IPS-20b (cell line): ENCODE measurements at regions not wholly inside any gene's neighbourhood (a gene's known extent, or its start where the extent isn't known, plus 50 kb on each side); places are given as distances from the start of the nearest gene placed in this dataset.

ENCODE experiments used
- H3K27ac ChIP-seq: one replicate; pipeline ENCODE4 v1.5.1; 2013; ENCODE audit warnings: low read length
- H3K27me3 ChIP-seq: 2 replicates; pipeline ENCODE4 v1.6.1; 2013; ENCODE audit warnings: mild to moderate bottlenecking, low read length, inconsistent platforms; ENCODE audit not compliant: insufficient read depth
- H3K36me3 ChIP-seq: 2 replicates; pipeline ENCODE4 v1.6.1; 2013; ENCODE audit warnings: low read depth, mild to moderate bottlenecking, inconsistent platforms, low read length, moderate library complexity; ENCODE audit not compliant: insufficient read depth
- H3K4me1 ChIP-seq: 2 replicates; pipeline ENCODE4 v1.6.1; 2013; ENCODE audit warnings: mild to moderate bottlenecking, control low read depth, inconsistent platforms, low read length, moderate library complexity; ENCODE audit not compliant: insufficient read depth
- H3K4me3 ChIP-seq: 2 replicates; pipeline ENCODE4 v1.5.1; 2013; ENCODE audit warnings: mild to moderate bottlenecking, low read length, inconsistent platforms
- H3K9ac ChIP-seq: 2 replicates; pipeline ENCODE4 v1.6.1; 2013; ENCODE audit warnings: low read depth, mild to moderate bottlenecking, inconsistent platforms, low read length, moderate library complexity
- H3K9me3 ChIP-seq: 2 replicates; pipeline ENCODE4 v1.6.1; 2013; ENCODE audit warnings: mild to moderate bottlenecking, low read depth, low read length, inconsistent platforms; ENCODE audit not compliant: insufficient read depth

GRCh38 chr9:89663614-89663970 is 58.8 kb downstream of the GADD45G start:
- Histone ChIP-seq H3K9ac (no peak overlapping the region), H3K4me1 (peaks cover 17% of the 10 kb centered on the region; the same call in 1 of the 2 replicates), H3K9me3 (no peaks in the 10 kb centered on the region), H3K27ac (peak overlapping the region; percentile 7), H3K36me3 (no peaks in the 10 kb centered on the region), H3K4me3 (no peak overlapping the region), H3K27me3 (peaks cover 4% of the 10 kb centered on the region; the same call in 1 of the 2 replicates)

DNA sequence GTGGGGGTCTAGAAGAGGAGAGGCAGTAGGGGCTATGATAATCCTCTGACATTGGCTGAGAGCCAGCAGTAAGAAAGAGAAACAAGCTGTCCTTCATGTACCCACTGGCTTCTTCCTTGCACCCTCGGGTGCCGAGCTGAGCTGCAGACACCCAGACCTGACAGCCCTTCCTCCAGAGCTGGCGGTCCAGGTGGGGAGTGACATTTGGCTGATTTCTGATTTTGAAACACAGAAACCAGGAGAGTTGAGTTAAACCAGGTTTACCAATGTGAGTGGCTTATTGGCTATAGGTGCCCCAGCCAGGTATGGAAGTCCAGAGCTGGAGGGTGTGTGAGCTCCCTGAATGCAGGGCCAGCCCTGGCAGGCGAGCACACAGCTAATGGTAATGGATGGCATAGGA is 59.2 kb downstream of the GADD45G start:
- no peaks in the 10 kb centered on the region for H3K9me3 ChIP-seq
- peaks cover 17% of the 10 kb centered on the region; the same call in 1 of the 2 replicates for H3K4me1 ChIP-seq
- no peak overlapping the region for H3K9ac ChIP-seq
- peaks cover 4% of the 10 kb centered on the region; the same call in 1 of the 2 replicates for H3K27me3 ChIP-seq
- H3K4me3 ChIP-seq, result no peak overlapping the region
- H3K36me3 ChIP-seq, result no peaks in the 10 kb centered on the region
- no peak overlapping the region for H3K27ac ChIP-seq

DNA sequence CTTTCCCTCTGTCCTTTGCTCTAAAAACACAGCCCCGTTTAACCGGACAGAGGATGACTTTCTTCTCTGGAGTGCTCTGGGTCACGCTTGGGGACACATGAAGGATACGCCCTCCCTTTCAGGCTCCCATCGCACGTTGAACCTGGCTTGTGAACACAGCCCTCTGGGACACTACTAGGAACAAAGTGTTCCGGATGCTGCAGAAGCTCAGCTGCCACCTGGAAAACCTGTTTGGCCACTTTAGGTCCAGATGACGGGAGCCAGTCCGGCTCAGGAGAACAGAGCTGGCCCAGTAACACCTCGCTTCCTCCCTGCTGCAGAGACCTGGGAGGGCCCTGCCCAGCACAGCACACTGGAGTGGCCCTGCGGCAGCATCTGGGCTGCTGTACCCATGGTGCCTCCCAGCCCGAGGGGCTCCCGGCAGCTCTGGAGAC is 60.1 kb downstream of the GADD45G start:
- no peak overlapping the region for H3K27ac ChIP-seq
- H3K9ac ChIP-seq, result no peak overlapping the region
- no peaks in the 10 kb centered on the region for H3K9me3 ChIP-seq
- peaks cover 4% of the 10 kb centered on the region; the same call in 1 of the 2 replicates for H3K27me3 ChIP-seq
- no peak overlapping the region for H3K4me3 ChIP-seq
- H3K4me1 ChIP-seq, result peaks cover 17% of the 10 kb centered on the region; the same call in 1 of the 2 replicates
- no peaks in the 10 kb centered on the region for H3K36me3 ChIP-seq

DNA sequence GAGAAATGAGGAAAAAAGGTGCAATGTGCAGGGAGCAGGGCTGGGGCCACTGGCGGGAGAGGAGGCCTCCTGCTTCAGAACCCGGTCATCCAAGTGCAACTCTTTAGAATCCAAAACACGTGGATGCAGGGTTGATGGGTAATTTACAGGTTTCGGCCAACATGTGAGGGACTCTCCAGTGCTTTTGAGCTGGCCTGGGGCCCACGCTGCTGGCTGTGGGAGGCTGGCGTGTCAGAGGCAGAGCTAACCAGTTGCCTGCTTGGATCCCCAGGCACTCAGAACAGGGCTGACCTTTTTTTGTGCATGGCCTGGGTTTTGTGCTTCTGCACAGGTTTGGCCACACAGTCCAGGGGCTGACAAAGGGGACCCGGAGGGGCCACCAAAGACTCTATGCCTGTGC is 61.6 kb downstream of the GADD45G start:
- Histone ChIP-seq H3K9ac (no peak overlapping the region), H3K36me3 (no peaks in the 10 kb centered on the region), H3K27me3 (peaks cover 4% of the 10 kb centered on the region; the same call in 1 of the 2 replicates), H3K9me3 (no peaks in the 10 kb centered on the region), H3K27ac (no peak overlapping the region), H3K4me3 (no peak overlapping the region), H3K4me1 (peaks cover 15% of the 10 kb centered on the region; the same call in 1 of the 2 replicates)

DNA sequence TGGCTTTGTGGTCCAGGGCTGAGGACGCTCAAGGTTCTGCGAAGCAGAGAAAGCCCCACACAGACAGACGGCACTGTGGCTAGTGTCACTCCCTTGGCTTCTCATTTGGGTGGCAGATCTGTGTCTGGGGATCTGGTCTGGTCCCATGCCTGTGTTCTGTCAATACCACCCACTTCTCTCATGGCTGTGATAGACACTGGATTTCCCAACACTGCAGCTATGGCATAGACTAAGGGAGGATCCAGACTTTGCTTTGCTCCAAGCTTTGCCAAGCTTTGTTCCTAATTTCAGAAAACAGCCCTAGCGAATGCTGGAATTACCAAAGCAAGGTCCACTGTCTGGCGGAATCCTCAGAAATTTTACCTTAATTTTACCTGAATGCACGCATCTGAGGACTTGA is 62.1 kb downstream of the GADD45G start:
- no peaks in the 10 kb centered on the region for H3K36me3 ChIP-seq
- H3K4me3 ChIP-seq, result no peak overlapping the region
- H3K9ac ChIP-seq, result no peak overlapping the region
- H3K9me3 ChIP-seq, result no peaks in the 10 kb centered on the region
- peaks cover 10% of the 10 kb centered on the region; the same call in 1 of the 2 replicates for H3K4me1 ChIP-seq
- H3K27me3 ChIP-seq, result peaks cover 4% of the 10 kb centered on the region; the same call in 1 of the 2 replicates
- H3K27ac ChIP-seq, result no peak overlapping the region

- Histone ChIP-seq H3K27me3 (peaks cover 4% of the 10 kb centered on the region; the same call in 1 of the 2 replicates), H3K9me3 (no peaks in the 10 kb centered on the region), H3K4me1 (peaks cover 5% of the 10 kb centered on the region; the same call in 1 of the 2 replicates), H3K4me3 (no peak overlapping the region), H3K27ac (no peak overlapping the region), H3K9ac (no peak overlapping the region), H3K36me3 (no peaks in the 10 kb centered on the region)
Observed at GRCh38 chr9:89667726-89668125, 62.9 kb downstream of the GADD45G start.

DNA sequence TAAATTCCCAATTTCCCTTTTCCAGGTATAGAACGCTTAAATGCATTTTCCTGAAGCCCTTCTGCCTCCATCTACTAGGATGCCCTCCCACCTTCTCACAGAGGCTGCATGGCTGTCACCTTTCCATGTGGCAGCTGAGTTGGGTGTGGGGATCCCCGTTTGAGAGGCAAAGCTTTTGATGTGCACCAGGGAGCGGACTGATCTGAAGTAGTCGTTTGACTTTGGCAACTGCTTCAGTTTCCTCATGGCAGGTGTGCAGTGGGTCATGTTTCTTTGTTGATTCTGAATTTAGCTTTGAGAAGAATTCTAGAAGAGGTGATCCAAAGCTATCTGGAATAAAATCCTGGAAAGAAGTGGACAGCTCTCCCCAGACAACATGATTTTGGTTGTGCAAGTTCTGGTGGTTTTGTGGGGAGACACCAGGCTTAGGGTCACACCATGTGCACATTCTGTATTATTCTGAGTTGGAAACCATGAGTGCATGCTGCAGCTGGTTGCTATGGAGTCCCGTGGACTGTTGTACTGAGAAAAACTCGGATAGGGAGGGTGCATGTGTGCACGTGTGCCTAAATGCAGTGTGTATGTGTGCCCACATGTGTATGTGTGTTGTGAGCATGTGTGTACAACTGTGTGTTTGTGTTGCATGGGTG is 63.5 kb downstream of the GADD45G start:
- Histone ChIP-seq H3K9ac (no peak overlapping the region), H3K27me3 (no peaks in the 10 kb centered on the region; the same call in none of the 2 replicates), H3K27ac (no peak overlapping the region), H3K4me1 (no peaks in the 10 kb centered on the region), H3K4me3 (no peak overlapping the region), H3K9me3 (no peaks in the 10 kb centered on the region), H3K36me3 (no peaks in the 10 kb centered on the region)

- Histone ChIP-seq H3K4me1 (no peaks in the 10 kb centered on the region), H3K9me3 (no peaks in the 10 kb centered on the region), H3K27ac (no peak overlapping the region), H3K36me3 (no peaks in the 10 kb centered on the region), H3K9ac (no peak overlapping the region), H3K4me3 (no peak overlapping the region), H3K27me3 (no peaks in the 10 kb centered on the region; the same call in none of the 2 replicates)
Observed at GRCh38 chr9:89668866-89669246, 64.0 kb downstream of the GADD45G start.

- no peaks in the 10 kb centered on the region for H3K9me3 ChIP-seq
Observed at GRCh38 chr9:89669361-89669842, 64.6 kb downstream of the GADD45G start.

DNA sequence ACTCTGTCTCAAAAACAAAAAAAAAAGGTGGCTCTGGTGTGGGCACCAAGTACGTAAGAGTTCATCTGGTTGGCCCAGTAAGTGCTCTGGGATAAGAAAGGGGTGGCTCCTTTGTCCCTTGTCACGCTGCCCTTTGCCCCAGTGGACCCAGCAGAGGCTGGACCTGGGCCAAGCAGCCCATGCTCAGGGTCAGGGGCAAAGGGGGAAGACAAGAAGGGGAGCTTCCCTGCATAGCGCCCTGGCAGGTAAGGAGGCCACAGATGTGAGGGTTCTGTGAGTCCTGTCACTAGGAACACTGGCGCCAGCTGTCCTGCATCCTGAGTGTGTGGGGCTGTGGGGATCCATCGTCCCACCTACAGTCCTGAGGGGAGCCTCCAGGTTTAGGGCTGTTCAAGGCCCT is 65.3 kb downstream of the GADD45G start:
- Histone ChIP-seq H3K4me1 (peaks cover 6% of the 10 kb centered on the region; the same call in 1 of the 2 replicates), H3K9me3 (no peaks in the 10 kb centered on the region), H3K9ac (no peak overlapping the region), H3K4me3 (no peak overlapping the region), H3K27me3 (peaks cover 7% of the 10 kb centered on the region), H3K36me3 (no peaks in the 10 kb centered on the region), H3K27ac (no peak overlapping the region)

More at GRCh38 chr9:89669361-89669842, 64.6 kb downstream of the GADD45G start:
- no peak overlapping the region for H3K9ac ChIP-seq
- peaks cover 3% of the 10 kb centered on the region for H3K27me3 ChIP-seq
- H3K4me1 ChIP-seq, result no peaks in the 10 kb centered on the region
- no peak overlapping the region for H3K27ac ChIP-seq
- no peaks in the 10 kb centered on the region for H3K36me3 ChIP-seq
- H3K4me3 ChIP-seq, result no peak overlapping the region

DNA sequence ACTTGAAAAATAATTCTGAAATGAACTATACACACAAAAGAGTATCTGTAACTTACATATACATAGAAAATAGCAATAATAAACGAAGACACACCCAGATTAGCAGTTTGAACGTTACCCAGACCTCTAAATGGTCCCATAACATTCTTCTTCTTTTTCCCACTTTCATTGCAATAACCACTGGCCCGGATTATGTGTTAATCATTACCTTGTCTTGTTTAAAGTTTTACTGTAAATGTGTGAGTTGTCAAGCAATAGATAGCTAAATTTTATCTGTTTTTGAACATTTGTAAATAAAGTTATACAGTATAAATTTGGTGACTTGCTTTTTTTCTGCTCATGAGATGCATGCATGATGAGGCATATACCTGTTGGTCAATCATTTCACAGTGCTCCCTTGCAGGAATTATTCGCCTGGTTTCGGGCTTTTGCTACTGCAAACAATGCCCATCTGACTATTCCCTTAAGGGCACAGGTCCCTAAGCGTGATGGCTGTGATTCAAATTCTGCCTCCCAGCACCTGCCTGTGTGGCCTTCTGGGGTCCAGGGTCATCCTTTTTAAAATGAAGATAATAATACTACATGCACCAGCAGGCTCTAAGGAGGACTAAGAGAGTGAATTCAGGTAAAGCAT is 66.1 kb downstream of the GADD45G start:
- no peak overlapping the region for H3K4me3 ChIP-seq
- H3K9ac ChIP-seq, result no peak overlapping the region
- no peaks in the 10 kb centered on the region for H3K9me3 ChIP-seq
- H3K27ac ChIP-seq, result no peak overlapping the region
- H3K36me3 ChIP-seq, result no peaks in the 10 kb centered on the region
- H3K4me1 ChIP-seq, result peaks cover 14% of the 10 kb centered on the region; the same call in 1 of the 2 replicates
- H3K27me3 ChIP-seq, result peaks cover 14% of the 10 kb centered on the region

GRCh38 chr9:89674667-89675057 is 69.8 kb downstream of the GADD45G start:
- H3K4me1 ChIP-seq, result peaks cover 46% of the 10 kb centered on the region
- no peak overlapping the region for H3K4me3 ChIP-seq
- no peak overlapping the region for H3K27ac ChIP-seq

More at GRCh38 chr9:89674667-89675057, 69.8 kb downstream of the GADD45G start:
- H3K9me3 ChIP-seq, result no peaks in the 10 kb centered on the region
- no peak overlapping the region for H3K9ac ChIP-seq
- no peaks in the 10 kb centered on the region for H3K36me3 ChIP-seq
- H3K27me3 ChIP-seq, result peaks cover 35% of the 10 kb centered on the region
